Gastrocnemius medialis (tissue), 4 donors: ENCODE measurements at regions not wholly inside any gene's neighbourhood (a gene's known extent, or its start where the extent isn't known, plus 50 kb on each side); places are given as distances from the start of the nearest gene placed in this dataset.

ENCODE experiments used
- ATAC-seq, 2 donors: fragments of 150-250 bp; one replicate each; pipeline ENCODE4 v1.9.1; 2016
- DNase-seq, 2 donors: peaks; one replicate each; pipeline ENCODE4 v3.0.0-alpha.2; 2019
- H3K27ac ChIP-seq, 4 donors: fragments of 200-600 bp; sonication (generic); 1 replicate in 1 of 4; 2 replicates in 3 of 4; pipeline ENCODE4 v1.5.1; 2016 to 2018; ENCODE audit warnings: mild to moderate bottlenecking in 2 of 4, moderate library complexity in 1 of 4
- H3K27me3 ChIP-seq, 3 donors: fragments of 200-600 bp; sonication (generic) in 2 of 3; 1 replicate in 1 of 3; 2 replicates in 2 of 3; pipeline versions ENCODE4 v1.5.1 to v1.6.0; 2016 to 2019; ENCODE audit warnings: mild to moderate bottlenecking in 1 of 3, moderate library complexity in 1 of 3
- H3K36me3 ChIP-seq, 2 donors: fragments of 200-600 bp; sonication (generic) in 1 of 2; one replicate each; pipeline ENCODE4 v1.5.1; 2017 to 2018
- H3K4me1 ChIP-seq, 2 donors: fragments of 200-600 bp; sonication (generic) in 1 of 2; one replicate each; pipeline ENCODE4 v1.5.1; 2016 to 2017; ENCODE audit warnings: mild to moderate bottlenecking in 2 of 2
- H3K4me3 ChIP-seq, 4 donors: fragments of 200-600 bp; sonication (generic) in 3 of 4; 1 replicate in 1 of 4; 2 replicates in 3 of 4; pipeline ENCODE4 v1.5.1; 2016 to 2019; ENCODE audit warnings: mild to moderate bottlenecking in 2 of 4
- H3K9me3 ChIP-seq, 3 donors: fragments of 200-600 bp; sonication (generic) in 2 of 3; 1 replicate in 1 of 3; 2 replicates in 2 of 3; pipeline ENCODE4 v1.5.1; 2016 to 2019
- POLR2A ChIP-seq, 2 donors: fragments of 450-650 bp; IDR thresholded peaks; one replicate each; pipeline ENCODE4 v1.6.1; 2017; ENCODE audit warnings: antibody characterized with exemption in 2 of 2, mild to moderate bottlenecking in 2 of 2, moderate library complexity in 2 of 2
- in situ Hi-C, 4 donors: fragments of 200-750 bp; cut with MboI; loops; one replicate each; pipeline versions ENCODE4 v1.15.0 to v1.8.0; 2017; ENCODE audit warnings: low sequenced_read_pairs in 4 of 4
- intact Hi-C: fragments of 100-400 bp; cut with DNase I; formaldehyde crosslinking; loops from one replicate; pipeline ENCODE4 v1.15.1; 2023; ENCODE audit warnings: low total_unique reads
- TF ChIP-seq, protein P1 (sequence below), 5 experiments: fragments of 450-650 bp in 3 of 5; fragments of 200-600 bp in 2 of 5; sonication (generic) in 2 of 5; IDR thresholded peaks in 4 of 5; conservative IDR thresholded peaks in 1 of 5; 1 replicate in 4 of 5; 2 replicates in 1 of 5; pipeline ENCODE4 v1.5.1; 2016 to 2019; ENCODE audit warnings: antibody characterized with exemption in 5 of 5, mild to moderate bottlenecking in 3 of 5, moderate library complexity in 3 of 5

DNA sequence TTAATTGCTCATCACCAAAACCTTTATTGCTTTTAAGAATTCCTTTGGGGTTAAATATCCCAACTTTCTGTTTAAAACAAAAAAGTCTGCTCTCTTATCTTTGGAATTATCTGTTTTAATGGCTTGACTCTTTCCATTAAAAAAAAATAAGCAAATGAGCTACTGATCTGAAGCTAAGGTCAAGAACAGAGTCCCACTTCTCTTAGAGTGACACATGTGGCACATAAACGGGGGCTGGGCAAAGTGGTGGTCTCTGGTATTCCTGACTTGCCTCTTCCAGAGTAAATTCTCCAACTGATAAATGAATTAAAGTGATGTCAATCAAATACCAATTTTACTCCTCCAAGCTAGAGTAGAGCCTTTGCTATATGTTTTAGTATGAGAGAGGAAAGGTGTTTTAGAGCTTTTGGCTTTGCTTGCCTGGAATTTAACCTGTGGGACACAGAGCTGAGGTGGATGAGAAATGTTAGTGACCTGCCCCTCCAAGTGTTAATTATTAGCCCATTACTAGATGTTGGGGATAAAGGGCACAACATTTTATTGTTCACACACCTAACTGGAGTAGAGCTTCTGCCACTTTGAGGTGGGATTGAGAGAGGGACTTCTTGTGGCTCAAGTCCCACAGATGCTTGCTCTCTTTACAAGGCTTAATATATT, 864.0 kb downstream of the LRRIQ3 start:
- DNase-seq, result no peak
- no peak overlapping the region for H3K4me3 ChIP-seq
- no peak for ATAC-seq
- intact Hi-C loops, result no loop called here
- no peaks in the 10 kb centered on the region for H3K36me3 ChIP-seq
- H3K27me3 ChIP-seq, result no peaks in the 10 kb centered on the region
- in situ Hi-C loops, result no loop called here
- no peak overlapping the region for H3K27ac ChIP-seq
- H3K9me3 ChIP-seq, result peaks cover 0 to 3% (median 0%) of the 10 kb centered on the region in 3 donors
- H3K4me1 ChIP-seq, result no peaks in the 10 kb centered on the region
- TF ChIP-seq, protein P1, sequence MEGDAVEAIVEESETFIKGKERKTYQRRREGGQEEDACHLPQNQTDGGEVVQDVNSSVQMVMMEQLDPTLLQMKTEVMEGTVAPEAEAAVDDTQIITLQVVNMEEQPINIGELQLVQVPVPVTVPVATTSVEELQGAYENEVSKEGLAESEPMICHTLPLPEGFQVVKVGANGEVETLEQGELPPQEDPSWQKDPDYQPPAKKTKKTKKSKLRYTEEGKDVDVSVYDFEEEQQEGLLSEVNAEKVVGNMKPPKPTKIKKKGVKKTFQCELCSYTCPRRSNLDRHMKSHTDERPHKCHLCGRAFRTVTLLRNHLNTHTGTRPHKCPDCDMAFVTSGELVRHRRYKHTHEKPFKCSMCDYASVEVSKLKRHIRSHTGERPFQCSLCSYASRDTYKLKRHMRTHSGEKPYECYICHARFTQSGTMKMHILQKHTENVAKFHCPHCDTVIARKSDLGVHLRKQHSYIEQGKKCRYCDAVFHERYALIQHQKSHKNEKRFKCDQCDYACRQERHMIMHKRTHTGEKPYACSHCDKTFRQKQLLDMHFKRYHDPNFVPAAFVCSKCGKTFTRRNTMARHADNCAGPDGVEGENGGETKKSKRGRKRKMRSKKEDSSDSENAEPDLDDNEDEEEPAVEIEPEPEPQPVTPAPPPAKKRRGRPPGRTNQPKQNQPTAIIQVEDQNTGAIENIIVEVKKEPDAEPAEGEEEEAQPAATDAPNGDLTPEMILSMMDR (IDR thresholded peaks at IDR 0.05 in 4 of 5, conservative IDR thresholded peaks at IDR 0.05 in 1 of 5), result no peak
- no peak for TF ChIP-seq POLR2A (IDR thresholded peaks at IDR 0.05)

DNA sequence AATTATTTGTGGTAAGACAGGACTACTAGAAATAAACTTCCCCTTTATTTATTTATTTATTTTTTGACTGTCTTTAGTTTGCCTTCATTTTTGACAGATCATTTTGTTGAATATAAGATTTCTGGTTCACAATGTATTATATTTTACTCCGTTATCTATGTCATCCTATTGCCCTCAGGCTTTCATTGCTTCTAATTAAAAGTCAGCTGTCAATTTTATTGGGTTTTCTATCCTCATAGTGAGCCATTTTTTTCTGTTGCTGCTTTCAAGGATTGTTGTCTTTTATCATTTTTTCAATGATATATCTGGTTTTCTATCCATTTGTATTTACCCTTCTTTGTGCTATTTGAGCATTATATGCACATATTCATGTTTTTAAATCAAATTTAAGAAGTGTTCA, 866.2 kb downstream of the LRRIQ3 start:
- in situ Hi-C loops, result no loop called here
- TF ChIP-seq, protein P1 (IDR thresholded peaks at IDR 0.05 in 4 of 5, conservative IDR thresholded peaks at IDR 0.05 in 1 of 5), result no peak
- no peak for TF ChIP-seq POLR2A (IDR thresholded peaks at IDR 0.05)
- H3K27me3 ChIP-seq, result no peaks in the 10 kb centered on the region
- peaks cover 0 to 3% (median 0%) of the 10 kb centered on the region in 3 donors for H3K9me3 ChIP-seq
- H3K4me3 ChIP-seq, result no peak overlapping the region
- DNase-seq, result no peak
- no peaks in the 10 kb centered on the region for H3K36me3 ChIP-seq
- no peak overlapping the region for H3K27ac ChIP-seq
- no peak for ATAC-seq
- intact Hi-C loops, result no loop called here
- H3K4me1 ChIP-seq, result no peaks in the 10 kb centered on the region

DNA sequence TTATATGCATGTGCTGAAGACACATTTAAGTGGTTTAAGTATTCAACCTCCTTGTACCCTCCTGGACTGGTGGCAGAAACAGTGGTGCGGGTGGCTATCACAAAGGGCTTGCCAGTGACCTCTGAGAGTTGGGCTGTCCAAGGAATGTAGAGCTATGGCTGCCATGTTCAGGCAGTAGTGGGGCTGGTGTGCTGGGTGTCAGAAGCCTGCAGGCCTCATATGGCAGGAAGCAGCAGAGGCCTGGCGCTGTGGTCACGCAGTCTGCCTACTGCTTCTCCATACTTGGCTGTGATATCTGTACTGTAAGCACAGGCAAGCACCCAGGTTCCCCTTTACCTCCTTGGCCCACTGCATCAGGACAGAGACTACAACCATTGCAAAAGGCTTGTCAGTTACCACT, 870.0 kb downstream of the LRRIQ3 start:
- Histone ChIP-seq H3K4me1 (no peaks in the 10 kb centered on the region), H3K27me3 (no peaks in the 10 kb centered on the region), H3K36me3 (no peaks in the 10 kb centered on the region), H3K27ac (no peak overlapping the region), H3K4me3 (no peak overlapping the region), H3K9me3 (peaks cover 0 to 3% (median 0%) of the 10 kb centered on the region in 3 donors)
- TF ChIP-seq POLR2A (IDR thresholded peaks at IDR 0.05), result no peak
- TF ChIP-seq, protein P1 (IDR thresholded peaks at IDR 0.05 in 4 of 5, conservative IDR thresholded peaks at IDR 0.05 in 1 of 5), result no peak
- no peak for DNase-seq
- intact Hi-C loops (no loop called here), in situ Hi-C loops (no loop called here)
- no peak for ATAC-seq

DNA sequence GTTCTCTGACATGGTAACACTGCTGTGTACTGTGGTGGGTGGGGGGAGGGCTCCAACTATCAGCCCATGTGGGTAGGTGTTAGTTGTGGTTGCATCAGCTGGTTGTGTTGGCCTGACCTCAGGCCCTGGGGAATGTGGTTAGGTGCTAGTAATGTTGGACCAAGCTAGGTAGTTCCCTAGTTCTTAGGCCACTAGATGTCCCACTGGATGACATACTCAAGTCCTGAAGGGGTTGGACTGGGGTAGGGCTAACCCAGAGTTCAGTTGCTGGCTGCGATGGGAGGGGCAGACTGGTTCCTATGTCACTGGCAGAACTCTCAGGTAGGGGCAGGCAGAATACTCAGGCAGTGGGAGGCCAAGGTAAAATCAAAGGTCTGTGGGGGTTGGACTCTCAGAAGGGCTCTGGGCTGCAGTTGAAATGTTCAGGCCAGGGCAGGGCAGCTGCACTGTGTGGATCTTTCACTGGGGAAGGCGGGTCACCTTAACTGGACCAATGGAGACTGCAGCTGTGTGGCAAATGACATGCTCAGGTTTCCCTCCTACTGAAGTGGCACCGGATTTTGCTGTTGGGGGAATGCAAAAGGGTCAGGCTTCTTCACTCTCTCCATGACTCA, 870.7 kb downstream of the LRRIQ3 start:
- H3K4me1 ChIP-seq, result no peaks in the 10 kb centered on the region
- in situ Hi-C loops (no loop called here), intact Hi-C loops (no loop called here)
- no peak for ATAC-seq
- H3K27ac ChIP-seq, result no peak overlapping the region
- H3K36me3 ChIP-seq, result no peaks in the 10 kb centered on the region
- TF ChIP-seq, protein P1 (IDR thresholded peaks at IDR 0.05 in 4 of 5, conservative IDR thresholded peaks at IDR 0.05 in 1 of 5), result no peak
- no peak for TF ChIP-seq POLR2A (IDR thresholded peaks at IDR 0.05)
- no peaks in the 10 kb centered on the region for H3K9me3 ChIP-seq
- H3K4me3 ChIP-seq, result no peak overlapping the region
- no peaks in the 10 kb centered on the region for H3K27me3 ChIP-seq
- DNase-seq, result no peak
